Amniotic epithelial cell (primary cell): ENCODE measurements at regions not wholly inside any gene's neighbourhood (a gene's known extent, or its start where the extent isn't known, plus 50 kb on each side); places are given as distances from the start of the nearest gene placed in this dataset.
"Not testable (repeated sequence)": the region's sequence is repeated elsewhere in the genome, so short reads cannot be mapped to it uniquely, and the experiment has no call there.

Experiments used
- DNase-seq: peaks from one replicate; pipeline ENCODE4 v3.0.0-alpha.2; 2010; ENCODE audit warnings: low read depth

DNA sequence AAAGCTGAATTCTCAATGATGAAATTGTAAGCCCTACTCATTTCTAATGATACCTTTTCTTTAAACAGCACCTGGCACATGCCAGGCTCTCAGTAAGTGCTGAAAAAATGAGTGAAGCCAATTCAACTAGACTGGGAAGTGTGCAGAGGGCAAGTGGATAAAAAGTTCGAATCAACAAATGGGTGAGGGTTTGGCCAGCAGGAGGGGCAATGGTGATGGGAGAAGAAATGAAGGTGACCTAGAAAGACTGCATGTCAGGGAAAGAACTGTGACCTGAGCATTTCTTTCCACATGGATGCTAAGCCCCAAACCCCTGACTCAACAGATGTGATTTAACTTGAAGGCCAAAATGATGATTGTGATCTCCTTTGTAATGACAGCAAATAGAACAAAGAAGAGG, 54.6 kb downstream of the DKK1 start:
- DNase-seq = no peak

DNA sequence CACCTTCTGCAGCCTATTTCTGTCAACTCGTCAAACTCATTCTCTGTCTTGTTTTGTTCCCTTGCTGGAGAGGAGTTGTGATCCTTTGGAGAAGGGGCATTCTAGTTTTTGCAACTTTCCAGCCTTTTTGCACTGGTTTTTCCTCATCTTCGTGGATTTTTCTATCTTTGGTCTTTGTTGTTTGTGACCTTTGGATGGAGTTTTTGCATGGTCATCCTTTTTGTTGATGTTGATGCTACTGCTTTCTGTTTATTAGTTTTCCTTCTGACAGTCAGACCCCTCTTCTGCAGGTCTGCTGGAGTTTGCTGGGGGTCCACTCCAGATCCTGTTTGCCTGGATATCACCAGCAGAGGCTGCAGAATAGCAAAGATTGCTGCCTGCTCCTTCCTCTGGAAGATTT, 60.1 kb downstream of the DKK1 start:
- not testable (repeated sequence) for DNase-seq

DNA sequence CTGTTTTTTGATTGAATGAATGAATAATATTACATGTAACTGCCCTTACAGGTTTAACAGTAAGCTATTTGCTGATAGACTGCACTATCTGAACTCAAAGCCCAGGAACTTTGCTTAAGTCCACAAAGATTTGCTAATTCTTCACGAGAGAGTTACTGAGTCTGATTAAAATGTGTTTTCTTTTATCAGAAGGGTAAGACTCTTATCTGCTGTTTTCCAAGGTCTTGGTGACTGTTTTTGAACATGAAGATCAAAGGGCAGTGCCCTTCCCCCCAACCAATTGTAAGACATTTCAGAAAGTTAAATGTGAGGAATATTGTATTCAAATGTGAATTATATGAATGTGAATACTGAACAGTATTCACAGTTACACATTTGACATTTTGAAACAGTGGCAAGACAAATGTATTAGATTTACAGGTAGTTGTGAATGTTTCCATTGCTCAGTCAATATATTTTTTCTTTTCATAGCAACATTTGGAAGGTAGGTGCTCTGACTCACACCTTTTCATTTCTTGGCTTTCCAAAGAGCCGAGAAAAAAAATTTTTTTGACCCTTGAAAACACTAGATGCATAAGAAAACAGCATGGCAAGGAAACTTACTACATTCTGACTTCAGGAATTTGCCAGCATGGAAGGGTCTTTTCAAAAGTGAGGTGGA, 62.7 kb downstream of the DKK1 start:
- peak; percentile 29 for DNase-seq

DNA sequence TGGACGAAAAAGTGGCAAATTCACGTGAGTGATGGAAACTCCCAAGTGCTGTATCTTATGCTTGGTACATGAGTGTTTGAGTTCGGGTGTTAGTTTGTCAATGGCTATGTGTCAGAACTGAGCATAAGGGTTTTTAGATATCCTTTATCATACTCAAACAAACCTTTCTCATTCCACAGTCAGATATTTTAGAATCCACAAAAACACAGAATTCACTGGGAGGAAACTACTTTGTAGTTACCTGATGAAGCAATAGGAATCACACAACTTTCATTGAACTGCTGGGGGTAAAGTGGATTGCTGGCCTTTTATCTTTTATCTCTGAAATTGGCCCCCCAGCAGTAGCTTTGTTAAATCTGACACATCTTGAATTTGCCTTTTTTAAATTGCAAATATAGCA, 64.0 kb downstream of the DKK1 start:
- DNase-seq = no peak

DNA sequence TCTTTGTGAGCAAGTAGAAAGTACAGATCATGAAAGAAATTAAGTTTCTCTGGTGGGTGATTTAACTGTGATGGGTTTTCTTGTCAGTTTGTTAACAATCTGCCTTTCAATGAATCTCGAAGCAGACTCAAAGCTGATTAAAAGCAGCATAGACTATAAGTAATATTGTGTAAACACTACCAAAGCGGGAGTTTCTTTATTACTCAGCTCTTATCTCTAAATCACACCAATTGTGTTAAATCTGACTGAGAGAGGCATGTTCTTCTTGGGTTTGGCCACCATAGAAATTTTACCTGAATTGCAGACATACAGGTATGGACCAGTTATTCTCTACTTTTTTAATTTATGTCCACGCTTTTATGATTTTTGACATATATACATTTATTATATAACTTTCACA, 65.2 kb downstream of the DKK1 start:
- DNase-seq = no peak

DNA sequence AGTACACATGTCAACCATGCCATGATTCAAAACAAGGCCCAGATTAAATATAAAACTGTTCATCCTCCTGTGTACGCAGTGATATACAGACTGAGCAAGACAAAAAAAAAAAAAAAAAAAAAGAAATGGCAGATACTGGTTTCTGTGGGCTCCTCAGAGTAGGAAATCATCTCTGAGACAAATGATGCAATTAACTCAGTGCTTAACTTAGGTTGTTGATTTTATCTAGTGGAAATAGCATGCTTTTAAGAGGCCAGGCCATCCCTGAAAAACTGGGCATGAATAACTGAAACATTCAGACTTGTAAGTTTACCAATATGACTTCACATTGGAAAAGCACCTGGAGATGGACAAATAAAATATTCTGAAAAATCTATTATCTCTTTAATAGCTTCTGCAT, 69.0 kb downstream of the DKK1 start:
- DNase-seq = peak; percentile 35

DNA sequence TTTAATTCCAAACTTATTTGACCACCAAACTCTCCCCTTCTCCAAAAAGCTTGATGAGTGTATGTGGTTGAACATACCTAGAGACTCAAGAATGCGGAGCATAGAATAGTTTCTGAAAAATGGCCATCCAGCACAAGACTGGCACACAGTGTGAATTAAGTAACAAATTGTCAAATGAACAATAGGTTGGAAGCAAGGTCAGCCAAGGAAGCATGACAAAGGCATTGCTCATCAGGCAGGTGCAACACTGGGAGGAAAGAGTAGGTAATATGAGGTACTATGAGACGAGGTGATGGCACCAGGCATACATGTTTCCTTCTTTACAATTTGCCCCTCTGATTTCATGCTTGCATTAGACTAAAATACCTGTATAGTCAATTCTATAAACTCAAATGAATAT, 73.7 kb downstream of the DKK1 start:
- no peak for DNase-seq

DNA sequence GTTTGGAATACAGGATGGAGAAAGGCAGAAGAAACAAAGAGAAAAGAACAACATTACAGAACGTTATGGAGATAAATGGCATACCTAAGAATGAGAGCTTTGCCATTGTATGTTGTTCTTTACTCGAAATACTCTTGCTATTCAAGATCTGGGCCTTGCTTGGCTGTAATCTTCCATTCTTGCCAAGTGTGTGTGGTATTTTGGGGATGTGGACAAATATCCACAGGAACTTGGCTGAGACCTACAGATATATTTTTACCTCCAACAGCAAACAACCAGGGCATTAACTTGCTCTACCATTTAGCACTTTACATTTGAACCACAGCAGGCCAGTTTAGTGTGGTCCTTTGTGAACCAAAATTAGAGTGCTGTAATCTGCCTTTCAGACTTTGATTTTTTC, 76.3 kb downstream of the DKK1 start:
- DNase-seq = no peak

DNA sequence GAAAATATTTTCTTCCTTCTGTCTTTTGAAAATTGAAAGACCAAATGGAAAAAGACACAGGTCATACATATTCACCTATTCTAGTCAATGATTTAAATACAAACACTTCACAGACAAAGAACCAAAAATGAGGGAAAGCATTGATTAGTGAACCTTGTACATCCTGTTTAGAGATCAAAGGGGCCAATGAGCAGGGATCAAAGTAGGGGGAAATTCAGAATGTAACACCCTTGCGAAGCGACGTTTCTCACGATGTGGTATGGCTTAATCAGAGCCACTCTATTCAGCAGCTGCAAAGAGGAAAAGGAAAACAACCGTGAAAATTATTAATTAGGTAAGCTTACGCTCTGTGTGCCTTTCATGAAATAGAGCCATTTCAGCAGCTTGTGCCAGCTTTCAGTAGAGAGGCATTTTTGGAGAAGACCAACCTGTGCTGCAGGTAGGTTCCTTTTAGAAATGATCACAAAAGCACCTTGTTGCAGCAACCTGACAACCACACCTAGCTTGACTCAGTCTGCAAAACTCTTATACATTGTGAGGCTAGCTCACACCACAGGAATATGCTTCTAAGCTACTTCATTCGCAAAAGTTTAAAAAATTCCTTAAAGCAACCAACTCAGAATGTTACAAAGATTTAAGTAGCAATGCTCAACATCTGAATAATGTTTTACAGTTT, 78.0 kb downstream of the DKK1 start:
- DNase-seq = no peak

DNA sequence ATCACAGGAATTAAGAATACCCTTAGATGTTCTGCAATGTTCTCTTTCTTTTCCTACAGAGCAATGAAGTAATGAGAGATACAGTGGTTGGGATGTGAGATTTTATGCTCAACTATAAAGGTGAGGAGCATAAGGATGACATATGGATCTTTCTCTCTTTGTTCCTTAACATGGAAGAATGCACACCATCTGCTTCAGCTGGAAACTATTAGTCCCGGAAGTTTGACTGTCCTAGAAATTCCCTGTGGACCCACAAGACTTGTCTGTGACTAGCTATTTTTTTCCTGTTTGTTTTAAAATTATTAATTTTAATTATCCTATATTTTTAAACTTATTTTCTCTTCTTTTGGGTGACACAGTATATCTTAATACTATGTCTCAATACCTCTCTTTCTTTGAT, 80.2 kb downstream of the DKK1 start:
- DNase-seq = no peak

DNA sequence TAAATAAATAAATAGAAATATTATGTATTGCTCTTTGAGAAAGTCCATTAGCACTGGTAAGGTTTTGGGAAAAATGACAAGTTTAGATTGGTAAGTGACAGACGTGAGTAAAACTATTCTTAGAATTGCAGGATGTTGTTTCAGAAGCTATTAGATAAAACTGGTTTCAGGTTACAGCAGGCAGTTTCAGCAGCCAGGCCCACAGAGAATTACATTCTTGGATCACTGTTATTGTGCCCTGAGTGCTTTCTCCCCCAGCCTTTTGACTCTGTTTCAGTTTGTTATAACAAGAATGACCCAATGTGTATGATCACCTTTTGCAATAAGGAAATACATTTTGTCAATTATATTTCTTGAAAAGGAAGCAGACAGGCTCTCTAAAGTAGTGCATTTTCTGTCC, 86.5 kb downstream of the DKK1 start:
- peak; percentile 25 for DNase-seq

DNA sequence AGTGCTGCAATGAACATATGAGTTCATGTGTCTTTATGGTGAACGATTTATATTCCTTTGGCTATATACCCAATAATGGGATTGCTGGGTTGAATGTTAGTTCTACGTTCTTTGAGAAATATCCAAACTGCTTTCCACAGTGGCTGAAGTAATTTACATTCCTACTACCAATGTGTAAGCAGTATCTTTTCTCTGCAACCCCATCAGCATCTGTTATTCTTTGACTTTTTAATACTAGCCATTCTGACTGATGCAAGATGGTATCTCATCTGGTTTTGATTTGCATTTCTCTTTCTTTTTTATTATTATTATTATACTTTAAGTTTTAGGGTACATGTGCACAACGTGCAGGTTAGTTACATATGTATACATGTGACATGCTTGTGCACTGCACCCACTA, 89.7 kb downstream of the DKK1 start:
- not testable (repeated sequence) for DNase-seq

DNA sequence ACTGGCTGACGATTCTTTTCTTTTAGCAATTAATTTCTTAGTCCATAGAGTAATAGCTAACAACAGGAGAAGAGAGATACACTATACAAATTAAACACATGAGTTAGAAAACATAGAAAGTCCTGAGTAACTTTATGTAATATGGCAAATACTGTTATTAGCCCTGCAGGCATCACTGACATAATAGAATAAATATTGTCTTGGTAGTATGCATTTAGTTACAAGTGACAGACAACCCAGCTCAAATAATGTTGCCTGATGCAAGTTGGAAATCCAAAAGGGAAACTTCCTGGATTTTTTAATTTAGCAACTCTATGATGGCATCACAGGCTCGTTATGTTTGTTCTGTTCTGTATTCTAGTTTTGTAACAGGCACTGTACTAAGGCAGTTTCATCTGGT, 95.1 kb downstream of the DKK1 start:
- no peak for DNase-seq

DNA sequence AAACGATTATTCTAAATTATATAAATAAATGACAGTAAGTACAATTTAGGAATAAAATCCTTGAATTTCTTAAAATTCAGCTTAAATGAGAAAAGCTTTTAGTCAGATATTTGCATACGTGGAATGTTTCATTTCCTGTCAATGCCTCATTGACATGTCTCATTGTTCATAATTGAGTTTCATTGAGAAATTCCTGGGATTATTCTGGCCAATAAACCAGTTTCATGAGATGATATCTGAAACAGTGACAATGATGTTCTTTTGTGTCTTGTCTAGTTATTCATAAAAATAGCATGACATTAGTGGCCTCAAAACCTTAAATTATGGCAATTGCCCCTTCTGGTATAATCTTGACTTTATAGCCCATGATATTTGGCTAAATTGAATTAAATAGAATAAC, 95.8 kb downstream of the DKK1 start:
- no peak for DNase-seq

DNA sequence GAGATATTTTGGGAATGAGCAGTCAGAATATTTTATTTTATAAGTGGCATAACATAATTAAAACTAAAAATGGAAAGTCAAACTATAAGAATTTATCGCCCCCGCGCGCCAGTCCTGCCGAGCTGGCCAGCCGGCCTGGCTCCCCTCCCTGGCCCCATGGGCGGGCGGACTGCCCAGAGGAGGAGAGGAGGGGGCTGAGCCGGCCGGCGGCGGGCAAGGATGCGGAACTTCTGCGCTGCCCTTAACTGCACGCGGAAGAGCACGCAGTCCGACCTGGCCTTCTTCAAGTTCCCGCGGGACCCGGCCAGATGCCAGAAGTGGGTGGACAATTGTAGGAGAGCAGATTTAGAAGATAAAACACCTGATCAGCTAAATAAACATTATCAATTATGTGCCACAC, 96.8 kb downstream of the DKK1 start:
- DNase-seq = peak; percentile 14

DNA sequence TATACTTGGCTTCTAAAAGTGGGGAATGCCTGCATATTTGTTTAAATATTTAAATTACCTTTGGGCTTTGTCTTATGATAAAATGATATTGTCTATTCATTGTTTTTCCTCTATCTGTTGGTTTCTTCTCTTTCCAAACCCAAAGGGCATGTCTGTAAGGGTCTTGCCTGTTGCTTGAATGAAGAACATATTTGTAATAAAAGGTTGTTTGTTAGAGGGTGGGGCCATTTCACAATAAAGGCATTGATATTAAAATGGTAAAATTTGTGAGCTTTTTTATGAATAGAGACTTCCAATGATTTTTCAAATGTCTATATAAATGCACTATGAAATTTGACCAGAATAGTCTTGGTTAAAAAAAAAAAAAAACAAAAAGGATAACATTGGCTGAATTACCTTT, 105.2 kb downstream of the DKK1 start:
- DNase-seq = no peak

DNA sequence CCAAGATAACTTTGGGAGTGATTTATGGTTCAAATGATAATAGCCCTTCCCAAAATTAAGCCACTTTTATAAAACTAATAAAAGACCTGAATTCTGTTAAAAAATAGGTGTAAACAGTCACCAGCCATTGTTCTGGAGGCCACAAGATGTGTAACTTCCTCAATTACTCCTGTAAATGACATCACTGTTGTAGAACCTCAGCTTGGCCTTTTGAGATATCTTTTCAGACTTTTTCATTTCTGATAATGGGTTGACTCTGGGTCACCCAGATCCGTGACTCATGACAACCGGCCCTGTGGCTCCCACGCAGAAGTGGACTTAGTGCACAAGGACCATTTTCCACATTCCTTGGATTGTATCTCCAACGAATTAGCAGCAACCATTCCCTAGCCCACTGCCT, 106.6 kb downstream of the DKK1 start:
- DNase-seq = peak; percentile 47

DNA sequence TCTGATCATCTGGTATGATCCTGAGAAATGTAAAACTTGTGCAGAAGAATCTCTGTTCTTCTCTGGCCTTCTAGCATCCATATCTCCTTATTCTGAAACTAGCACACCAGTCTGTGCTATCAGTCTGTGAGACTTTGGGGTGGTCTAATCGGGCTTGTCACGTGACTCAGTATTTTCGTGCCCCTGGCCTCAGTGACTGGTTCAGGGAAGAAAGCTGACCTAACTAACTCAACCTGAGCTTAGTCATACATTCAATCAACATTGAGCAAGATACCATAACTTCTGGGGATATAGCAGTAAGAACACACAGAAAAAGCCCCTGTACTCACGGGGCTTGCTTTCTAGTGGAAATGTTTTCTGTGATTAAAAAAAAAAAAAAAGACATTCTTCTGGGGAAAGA, 109.3 kb downstream of the DKK1 start:
- peak; percentile 76 for DNase-seq

DNA sequence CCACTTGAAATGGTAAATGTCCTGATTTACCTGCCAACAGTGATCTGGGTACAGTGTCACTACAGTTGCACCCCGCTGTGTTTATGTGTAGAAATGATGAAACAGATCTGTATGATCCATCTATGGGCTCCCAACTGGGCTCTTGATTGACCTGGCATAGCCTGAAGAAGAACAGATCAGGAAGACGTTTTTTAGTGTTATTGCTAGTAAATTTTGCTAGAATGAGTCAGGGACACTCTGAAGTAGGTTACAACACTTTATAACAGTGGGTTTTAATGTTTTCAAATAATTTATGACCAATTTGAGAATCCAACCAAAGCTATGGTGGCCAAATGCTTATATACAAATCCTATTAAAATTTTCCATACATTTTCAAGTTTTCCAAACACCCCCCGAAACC, 110.3 kb downstream of the DKK1 start:
- DNase-seq = peak; percentile 21

DNA sequence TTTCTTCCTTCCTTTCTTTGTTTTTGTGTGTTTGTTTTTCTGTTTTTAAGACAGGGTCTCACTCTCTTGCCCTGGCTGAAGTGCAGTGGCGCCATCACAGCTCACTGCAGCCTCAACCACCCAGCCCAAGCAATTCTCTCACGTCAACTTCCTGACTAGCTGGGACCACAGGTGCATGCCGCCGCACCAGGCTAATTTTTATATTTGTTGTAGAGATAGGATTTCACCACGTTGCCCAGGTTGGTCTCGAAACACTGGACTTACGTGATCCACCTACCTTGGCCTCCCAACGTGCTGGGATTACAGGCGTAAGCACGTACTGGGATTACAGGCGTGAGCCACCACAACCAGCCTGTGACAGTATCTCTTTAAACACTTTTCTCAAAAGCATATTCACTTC, 120.7 kb downstream of the DKK1 start:
- DNase-seq = no peak

DNA sequence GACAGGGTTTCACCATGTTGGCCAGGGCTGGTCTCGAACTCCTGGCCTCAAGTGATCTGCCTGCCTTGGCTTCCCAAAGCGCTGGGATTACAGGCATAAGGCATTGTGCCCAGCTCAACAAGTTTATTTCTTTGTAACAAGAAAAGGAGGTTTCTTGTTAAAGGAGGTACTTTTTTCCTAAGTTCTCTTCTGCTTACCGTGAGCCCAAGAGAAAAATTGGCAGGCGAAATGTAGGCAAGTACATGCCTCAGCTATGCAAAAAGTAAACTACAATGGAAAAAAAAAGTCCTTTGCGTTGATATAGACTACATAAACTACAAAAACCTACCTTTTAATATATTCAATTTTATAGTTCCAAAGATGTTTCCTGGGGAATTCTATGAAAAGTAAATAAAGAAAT, 122.6 kb downstream of the DKK1 start:
- no peak for DNase-seq

DNA sequence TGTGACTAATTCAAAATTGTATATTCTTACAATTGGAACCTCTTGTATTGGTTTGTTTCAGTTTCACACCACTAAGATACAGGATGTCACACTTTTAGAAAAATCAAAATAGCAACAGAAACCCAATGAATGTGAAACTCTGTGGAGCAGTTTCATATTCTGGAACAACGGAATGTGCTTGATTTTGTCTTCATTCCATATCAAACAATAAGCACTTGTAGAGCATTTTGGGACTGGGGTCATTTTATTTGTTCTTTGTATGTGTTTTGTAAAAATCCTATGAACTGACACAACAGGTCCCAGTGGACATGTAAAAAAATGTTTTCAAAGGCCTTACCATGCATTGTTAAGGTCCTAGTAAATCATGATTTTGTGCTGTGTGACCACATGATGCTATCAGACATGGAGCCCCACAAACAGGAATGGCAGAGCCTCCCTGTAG, 123.1 kb downstream of the DKK1 start:
- DNase-seq = no peak

DNA sequence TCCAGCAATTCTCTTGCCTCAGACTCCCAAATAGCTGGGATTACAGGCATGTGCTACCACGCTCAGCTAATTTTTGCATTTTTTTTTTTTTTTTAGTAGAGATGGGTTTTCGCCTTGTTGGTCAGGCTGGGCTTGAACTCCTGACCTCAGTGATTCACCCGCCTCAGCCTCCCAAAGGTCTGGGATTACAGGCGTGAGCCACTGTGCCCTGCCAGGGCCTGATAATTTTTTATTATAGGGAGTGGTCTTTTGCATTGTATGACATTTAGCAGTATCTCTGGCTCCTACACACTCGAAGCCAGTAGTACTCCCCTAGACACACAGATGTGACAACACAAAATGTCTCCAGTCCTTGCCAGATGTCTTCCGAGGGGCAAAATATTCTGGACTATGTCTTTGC, 124.0 kb downstream of the DKK1 start:
- DNase-seq = no peak

DNA sequence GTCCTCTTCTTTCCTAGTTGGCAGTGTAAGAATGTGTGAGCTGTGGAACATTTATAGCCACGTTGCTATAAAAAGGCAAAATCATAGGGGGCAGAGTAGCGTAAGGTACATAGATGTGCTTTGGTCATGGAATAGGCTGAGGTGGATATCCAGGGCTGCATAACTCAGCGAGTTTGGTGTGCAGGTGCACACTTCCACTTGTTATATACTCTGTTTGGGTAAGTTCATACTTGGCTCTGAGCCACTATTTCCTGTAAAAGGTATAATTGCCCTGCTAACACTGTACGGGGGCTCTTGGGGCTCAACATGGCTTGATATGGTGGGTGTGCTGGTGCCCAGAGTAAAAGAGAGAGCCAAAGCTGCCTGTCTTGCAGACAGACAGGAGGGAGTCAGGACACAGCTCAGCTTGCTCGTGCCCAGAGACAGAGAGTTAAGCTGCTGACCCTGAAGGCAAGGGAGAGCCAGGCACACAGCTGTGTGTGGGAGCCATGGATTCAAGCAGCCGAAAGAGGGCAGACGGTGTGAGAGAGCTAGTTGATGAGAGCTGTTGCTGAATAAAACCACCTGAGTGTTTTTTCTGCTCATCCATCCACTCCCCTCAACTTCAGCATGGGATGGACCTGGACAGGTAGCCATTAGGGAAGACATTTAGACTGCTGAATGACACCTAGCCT, 126.7 kb downstream of the DKK1 start:
- DNase-seq = peak; percentile 84
